HepG2 (cell line): ENCODE measurements at regions not wholly inside any gene's neighbourhood (a gene's known extent, or its start where the extent isn't known, plus 50 kb on each side); places are given as distances from the start of the nearest gene placed in this dataset.

Experiments used
- BCL6 ChIP-seq: IDR thresholded peaks from 2 replicates; pipeline ENCODE4 v1.6.1; 2016; ENCODE audit warnings: missing genetic modification reagents, missing compliant biosample characterization
- GTF3A ChIP-seq: sonication (generic); formaldehyde crosslinking; conservative IDR thresholded peaks from 2 replicates; pipeline ENCODE4 v1.4.0; 2020; ENCODE audit warnings: mild to moderate bottlenecking, missing genetic modification reagents
- MTF1 ChIP-seq: sonication (generic); formaldehyde crosslinking; IDR thresholded peaks from 2 replicates; pipeline ENCODE4 v1.5.0; 2020; ENCODE audit warnings: missing genetic modification reagents
- MTF2 ChIP-seq: sonication (generic); formaldehyde crosslinking; IDR thresholded peaks from 2 replicates; pipeline ENCODE4 v1.5.0; 2020; ENCODE audit warnings: missing genetic modification reagents, borderline replicate concordance
- PATZ1 ChIP-seq: sonication (generic); formaldehyde crosslinking; IDR thresholded peaks from 2 replicates; pipeline ENCODE4 v1.4.0; 2020; ENCODE audit warnings: missing genetic modification reagents
- TCF7 ChIP-seq: sonication (generic); IDR thresholded peaks from 2 replicates; pipeline ENCODE4 v1.6.1; 2016; ENCODE audit warnings: antibody characterized with exemption, low read depth
- ZGPAT ChIP-seq: IDR thresholded peaks from 2 replicates; pipeline ENCODE4 v1.6.1; 2016; ENCODE audit warnings: mild to moderate bottlenecking
- ZNF687 ChIP-seq: sonication (generic); formaldehyde crosslinking; IDR thresholded peaks from 2 replicates; pipeline ENCODE4 v1.5.1; 2020; ENCODE audit warnings: mild to moderate bottlenecking, missing genetic modification reagents, moderate library complexity
- ZNF850 ChIP-seq: sonication (generic); formaldehyde crosslinking; conservative IDR thresholded peaks from 2 replicates; pipeline ENCODE4 v1.9.0; 2021; ENCODE audit warnings: mild to moderate bottlenecking, missing genetic modification reagents

GRCh38 chr12:67477681-67478265 is 170.8 kb upstream of the DYRK2 start:
- no peak for TF ChIP-seq ZNF687 (CRISPR knock-in tag)
- no peak for TF ChIP-seq MTF2
- TF ChIP-seq ZNF850 (CRISPR knock-in tag), result no peak
- TF ChIP-seq MTF1, result no peak
- no peak for TF ChIP-seq PATZ1 (CRISPR knock-in tag)
- no peak for TF ChIP-seq BCL6 (CRISPR knock-in tag)
- TF ChIP-seq GTF3A, result no peak
- no peak for TF ChIP-seq TCF7
- no peak for TF ChIP-seq ZGPAT
